Gastroesophageal sphincter (tissue), 3 donors: ENCODE measurements at regions not wholly inside any gene's neighbourhood (a gene's known extent, or its start where the extent isn't known, plus 50 kb on each side); places are given as distances from the start of the nearest gene placed in this dataset.

Experiments used
- POLR2AphosphoS5 ChIP-seq: sonication (generic); formaldehyde crosslinking; IDR thresholded peaks from one replicate; pipeline ENCODE4 v1.6.1; 2017; ENCODE audit warnings: antibody characterized with exemption
- TF ChIP-seq, protein P1 (sequence below), 4 experiments: fragments of 200-600 bp in 2 of 4; fragments of 450-650 bp in 2 of 4; sonication (generic) in 1 of 4; IDR thresholded peaks; one replicate each; pipeline ENCODE4 v1.5.1; 2017 to 2019; ENCODE audit warnings: antibody characterized with exemption in 4 of 4, mild to moderate bottlenecking in 2 of 4, moderate library complexity in 2 of 4

DNA sequence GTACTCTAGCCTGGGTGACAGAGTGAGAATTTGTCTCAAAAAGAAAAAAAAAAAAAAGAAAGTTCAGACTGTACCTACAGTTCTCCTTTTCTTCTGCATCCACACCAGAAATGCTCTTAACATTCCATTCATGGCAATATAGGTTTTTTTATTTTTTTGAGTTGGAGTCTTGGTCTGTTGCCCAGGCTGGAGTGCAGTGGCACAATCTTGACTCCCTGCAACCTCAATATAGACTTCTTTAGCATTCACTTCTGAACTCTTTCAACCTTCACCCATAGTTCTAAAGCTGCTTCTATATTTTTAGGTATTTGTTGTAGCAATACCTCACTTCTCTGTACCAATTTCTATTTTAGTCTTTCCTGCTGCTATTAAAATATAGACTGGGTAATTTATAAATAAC, 1095.7 kb downstream of the FLRT2 start:
- no peak for TF ChIP-seq POLR2AphosphoS5
- TF ChIP-seq, protein P1, sequence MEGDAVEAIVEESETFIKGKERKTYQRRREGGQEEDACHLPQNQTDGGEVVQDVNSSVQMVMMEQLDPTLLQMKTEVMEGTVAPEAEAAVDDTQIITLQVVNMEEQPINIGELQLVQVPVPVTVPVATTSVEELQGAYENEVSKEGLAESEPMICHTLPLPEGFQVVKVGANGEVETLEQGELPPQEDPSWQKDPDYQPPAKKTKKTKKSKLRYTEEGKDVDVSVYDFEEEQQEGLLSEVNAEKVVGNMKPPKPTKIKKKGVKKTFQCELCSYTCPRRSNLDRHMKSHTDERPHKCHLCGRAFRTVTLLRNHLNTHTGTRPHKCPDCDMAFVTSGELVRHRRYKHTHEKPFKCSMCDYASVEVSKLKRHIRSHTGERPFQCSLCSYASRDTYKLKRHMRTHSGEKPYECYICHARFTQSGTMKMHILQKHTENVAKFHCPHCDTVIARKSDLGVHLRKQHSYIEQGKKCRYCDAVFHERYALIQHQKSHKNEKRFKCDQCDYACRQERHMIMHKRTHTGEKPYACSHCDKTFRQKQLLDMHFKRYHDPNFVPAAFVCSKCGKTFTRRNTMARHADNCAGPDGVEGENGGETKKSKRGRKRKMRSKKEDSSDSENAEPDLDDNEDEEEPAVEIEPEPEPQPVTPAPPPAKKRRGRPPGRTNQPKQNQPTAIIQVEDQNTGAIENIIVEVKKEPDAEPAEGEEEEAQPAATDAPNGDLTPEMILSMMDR (IDR thresholded peaks at IDR 0.05) = no peak
